ENCODE measurements at regions not wholly inside any gene's neighbourhood (a gene's known extent, or its start where the extent isn't known, plus 50 kb on each side); places are given as distances from the start of the nearest gene placed in this dataset.
"Not testable (repeated sequence)": the region's sequence is repeated elsewhere in the genome, so short reads cannot be mapped to it uniquely, and the experiment has no call there.

DNA sequence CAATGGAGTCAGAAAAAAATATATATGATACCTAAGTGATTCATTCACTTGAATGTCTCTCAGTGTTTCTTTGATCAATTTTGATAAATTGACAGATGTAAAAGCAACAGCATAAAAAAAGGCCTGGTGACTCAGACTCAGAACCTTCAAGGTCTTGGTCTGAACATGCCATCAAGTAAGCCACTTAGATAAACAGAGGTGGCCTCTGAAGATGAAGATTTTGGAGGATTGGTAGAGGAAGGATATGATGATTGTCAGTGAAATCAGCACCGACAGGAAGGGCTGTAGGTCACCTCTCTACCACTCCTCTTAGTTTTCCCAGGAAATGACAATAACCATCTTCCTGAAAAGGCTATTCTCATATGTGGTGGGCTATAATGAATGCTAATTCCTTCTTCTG, 422.8 kb upstream of the EPHA7 start:
- intact Hi-C loops (cut with DNase I), result no loop called here

DNA sequence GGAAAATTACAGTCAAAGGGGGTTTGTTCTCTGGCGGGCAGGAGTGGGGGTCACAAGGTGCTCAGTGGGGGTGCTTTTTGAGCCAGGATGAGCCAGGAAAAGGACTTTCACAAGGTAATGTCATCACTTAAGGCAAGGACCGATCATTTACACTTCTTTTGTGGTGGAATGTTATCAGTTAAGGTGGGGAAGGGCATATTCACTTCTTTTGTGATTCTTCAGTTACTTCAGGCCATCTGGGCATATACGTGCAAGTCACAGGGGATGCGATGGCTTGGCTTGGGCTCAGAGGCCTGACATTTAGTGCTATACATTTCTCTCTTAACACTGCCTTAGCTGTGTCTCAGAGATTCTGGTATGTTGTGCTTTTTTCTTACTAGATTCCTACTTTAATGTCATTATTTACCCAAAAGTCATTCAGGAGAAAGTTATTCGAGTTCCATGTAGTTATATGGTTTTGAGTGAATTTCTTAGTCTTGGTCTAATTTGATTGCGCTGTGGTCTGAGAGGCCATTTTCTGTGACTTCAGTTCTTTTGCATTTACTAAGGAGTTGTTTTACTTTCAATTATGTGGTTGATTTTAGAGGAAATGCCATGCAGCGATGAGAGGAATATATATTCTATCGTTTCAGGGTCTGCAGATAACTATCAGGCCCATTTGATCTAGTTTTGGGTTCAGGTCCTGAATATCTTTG, 416.2 kb upstream of the EPHA7 start:
- 83% methylated on average over 8 of the region's 8 CpGs for WGBS
- H3K9me3 ChIP-seq; H3K4me3 ChIP-seq; H3K4me1 ChIP-seq; H3K27ac ChIP-seq (replicated peaks in 1 of 4); intact Hi-C loops (cut with DNase I); H3K27me3 ChIP-seq; H3K36me3 ChIP-seq; DNase-seq (ENCODE audit: extremely low spot score): not testable (repeated sequence)

More for the DNA sequence above, 422.8 kb upstream of the EPHA7 start:
- no peak for DNase-seq (ENCODE audit: extremely low spot score)
- no peaks in the 10 kb centered on the region for H3K27me3 ChIP-seq
- WGBS, result 69% methylated on average over 1 of the region's 1 CpG
- H3K4me1 ChIP-seq, result no peaks in the 10 kb centered on the region
- H3K4me3 ChIP-seq, result no peak overlapping the region
- TF ChIP-seq POLR2AphosphoS5 (IDR thresholded peaks at IDR 0.05), result no peak
- no peak for TF ChIP-seq EP300 (IDR thresholded peaks at IDR 0.05)
- TF ChIP-seq, protein P1, sequence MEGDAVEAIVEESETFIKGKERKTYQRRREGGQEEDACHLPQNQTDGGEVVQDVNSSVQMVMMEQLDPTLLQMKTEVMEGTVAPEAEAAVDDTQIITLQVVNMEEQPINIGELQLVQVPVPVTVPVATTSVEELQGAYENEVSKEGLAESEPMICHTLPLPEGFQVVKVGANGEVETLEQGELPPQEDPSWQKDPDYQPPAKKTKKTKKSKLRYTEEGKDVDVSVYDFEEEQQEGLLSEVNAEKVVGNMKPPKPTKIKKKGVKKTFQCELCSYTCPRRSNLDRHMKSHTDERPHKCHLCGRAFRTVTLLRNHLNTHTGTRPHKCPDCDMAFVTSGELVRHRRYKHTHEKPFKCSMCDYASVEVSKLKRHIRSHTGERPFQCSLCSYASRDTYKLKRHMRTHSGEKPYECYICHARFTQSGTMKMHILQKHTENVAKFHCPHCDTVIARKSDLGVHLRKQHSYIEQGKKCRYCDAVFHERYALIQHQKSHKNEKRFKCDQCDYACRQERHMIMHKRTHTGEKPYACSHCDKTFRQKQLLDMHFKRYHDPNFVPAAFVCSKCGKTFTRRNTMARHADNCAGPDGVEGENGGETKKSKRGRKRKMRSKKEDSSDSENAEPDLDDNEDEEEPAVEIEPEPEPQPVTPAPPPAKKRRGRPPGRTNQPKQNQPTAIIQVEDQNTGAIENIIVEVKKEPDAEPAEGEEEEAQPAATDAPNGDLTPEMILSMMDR (IDR thresholded peaks at IDR 0.05), result no peak
- TF ChIP-seq POLR2A (IDR thresholded peaks at IDR 0.05; ENCODE audit: low read depth), result no peak
- no peaks in the 10 kb centered on the region for H3K36me3 ChIP-seq
- H3K9me3 ChIP-seq, result no peaks in the 10 kb centered on the region
- no peak overlapping the region for H3K27ac ChIP-seq (replicated peaks in 1 of 4)

DNA sequence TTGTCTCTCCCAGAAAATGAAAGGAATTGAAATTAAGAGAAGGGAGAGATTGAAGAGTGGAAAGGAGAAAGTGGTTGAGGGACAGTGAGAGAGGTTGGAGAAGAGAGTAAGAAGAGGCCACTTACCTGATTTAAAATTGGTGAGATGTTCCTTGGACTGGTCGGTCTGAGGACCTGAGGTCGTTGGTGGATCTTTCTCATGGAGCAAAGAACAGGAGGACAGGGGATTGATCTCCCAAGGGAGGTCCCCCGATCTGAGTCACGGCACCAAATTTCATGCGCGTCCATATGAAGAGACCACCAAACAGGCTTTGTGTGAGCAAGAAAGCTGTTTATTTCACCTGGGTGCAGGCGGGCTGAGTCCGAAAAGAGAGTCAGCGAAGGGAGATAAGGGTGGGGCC, 415.7 kb upstream of the EPHA7 start:
- WGBS, result 77% methylated on average over 9 of the region's 9 CpGs
- H3K9me3 ChIP-seq; H3K4me1 ChIP-seq; DNase-seq (ENCODE audit: extremely low spot score); H3K27me3 ChIP-seq; H3K36me3 ChIP-seq; H3K27ac ChIP-seq (replicated peaks in 1 of 4); H3K4me3 ChIP-seq; intact Hi-C loops (cut with DNase I): not testable (repeated sequence)

DNA sequence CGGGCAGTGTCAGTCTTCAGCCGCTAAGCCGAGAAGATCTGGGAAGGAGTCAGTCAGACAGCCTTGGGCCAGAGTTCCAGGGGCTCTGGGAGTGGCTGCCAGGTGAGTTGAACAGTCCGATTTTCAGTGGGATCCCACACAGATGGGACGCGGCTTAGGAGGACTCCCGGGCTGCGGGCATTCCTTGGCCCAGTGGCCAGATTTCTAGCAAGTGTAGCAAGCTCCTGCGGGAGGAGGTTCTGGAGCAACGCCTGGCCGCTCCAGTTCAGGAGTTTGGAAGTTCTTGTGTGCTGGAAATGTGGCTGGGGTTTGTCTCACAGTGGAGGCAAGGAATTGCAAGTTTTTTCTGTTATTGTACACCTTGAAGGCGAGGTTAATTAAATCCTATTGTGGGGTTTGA, 414.0 kb upstream of the EPHA7 start:
- H3K36me3 ChIP-seq; DNase-seq (ENCODE audit: extremely low spot score); H3K27ac ChIP-seq (replicated peaks in 1 of 4); H3K4me3 ChIP-seq; H3K9me3 ChIP-seq; H3K4me1 ChIP-seq; intact Hi-C loops (cut with DNase I); H3K27me3 ChIP-seq: not testable (repeated sequence)
- 91% methylated on average over 8 of the region's 12 CpGs for WGBS

DNA sequence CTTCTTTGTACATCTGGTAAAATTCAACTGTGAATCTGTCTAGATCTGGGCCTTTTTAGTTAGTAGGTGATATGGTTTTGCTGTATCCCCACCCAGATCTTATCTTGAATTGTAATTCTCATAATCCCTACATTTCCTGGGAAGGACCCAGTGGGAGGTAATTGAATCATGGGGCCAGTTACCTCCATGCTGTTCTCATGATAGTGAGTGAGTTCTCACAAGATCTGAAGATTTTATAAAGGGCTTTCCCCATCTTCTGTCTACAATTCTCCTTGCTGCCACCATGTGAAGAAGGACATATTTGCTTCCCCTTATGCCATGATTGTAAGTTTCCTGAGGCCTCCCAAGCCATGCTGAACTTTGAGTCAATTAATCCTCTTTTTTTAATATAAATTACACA, 410.4 kb upstream of the EPHA7 start:
- H3K4me1 ChIP-seq; DNase-seq (ENCODE audit: extremely low spot score); H3K36me3 ChIP-seq; H3K27ac ChIP-seq (replicated peaks in 1 of 4); intact Hi-C loops (cut with DNase I); H3K27me3 ChIP-seq; H3K9me3 ChIP-seq; H3K4me3 ChIP-seq: not testable (repeated sequence)

DNA sequence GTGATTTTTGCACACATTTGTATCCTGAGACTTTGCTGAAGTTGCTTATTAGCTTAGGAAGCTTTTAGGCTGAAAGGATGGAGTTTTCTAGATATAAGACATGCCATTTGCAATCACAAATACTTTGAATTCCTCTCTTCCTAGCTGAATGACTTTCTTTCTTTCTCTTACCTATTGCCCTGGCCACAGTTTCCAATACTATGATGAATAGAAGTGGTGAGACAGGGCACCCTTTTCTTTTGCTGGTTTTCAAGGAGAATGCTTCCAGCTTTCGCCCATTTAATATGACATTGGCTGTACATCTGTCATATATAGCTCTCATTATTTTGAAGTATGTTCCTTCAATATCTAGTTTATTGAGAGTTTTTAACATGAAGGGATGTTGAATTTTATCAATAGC, 409.6 kb upstream of the EPHA7 start:
- Histone ChIP-seq H3K27me3 (no peaks in the 10 kb centered on the region), H3K4me3 (no peak overlapping the region), H3K9me3 (no peaks in the 10 kb centered on the region), H3K36me3 (no peaks in the 10 kb centered on the region), H3K27ac (replicated peaks in 1 of 4) (no peak overlapping the region), H3K4me1 (no peaks in the 10 kb centered on the region)
- intact Hi-C loops (cut with DNase I), result no loop called here
- TF ChIP-seq POLR2AphosphoS5 (IDR thresholded peaks at IDR 0.05) (no peak), EP300 (IDR thresholded peaks at IDR 0.05) (no peak), POLR2A (IDR thresholded peaks at IDR 0.05; ENCODE audit: low read depth) (no peak)
- TF ChIP-seq, protein P1 (IDR thresholded peaks at IDR 0.05), result no peak
- 95% methylated on average over 1 of the region's 1 CpG for WGBS
- no peak for DNase-seq (ENCODE audit: extremely low spot score)

DNA sequence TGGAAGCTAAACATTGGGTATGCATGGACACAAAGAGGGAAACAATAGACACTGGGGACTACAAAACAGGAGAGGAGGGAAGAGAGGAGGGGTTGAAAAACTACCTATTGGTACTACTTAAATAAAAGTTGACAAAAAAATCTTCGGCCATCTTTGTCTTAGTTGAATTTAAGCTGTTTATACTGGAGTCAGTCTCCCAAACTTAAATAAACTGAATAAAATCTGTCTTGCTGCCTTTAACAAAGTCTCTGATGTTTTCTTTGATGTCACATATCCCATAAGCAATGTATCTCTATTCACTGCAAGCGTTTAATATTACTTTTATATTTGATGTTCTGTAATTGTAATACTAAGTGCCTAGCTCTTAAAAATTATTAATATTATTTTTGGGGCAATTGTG, 409.2 kb upstream of the EPHA7 start:
- no peak overlapping the region for H3K4me3 ChIP-seq
- DNase-seq (ENCODE audit: extremely low spot score), result no peak
- intact Hi-C loops (cut with DNase I), result no loop called here
- 74% methylated on average over 2 of the region's 2 CpGs for WGBS
- H3K9me3 ChIP-seq, result no peaks in the 10 kb centered on the region
- no peak overlapping the region for H3K27ac ChIP-seq (replicated peaks in 1 of 4)
- TF ChIP-seq EP300 (IDR thresholded peaks at IDR 0.05) (no peak), POLR2AphosphoS5 (IDR thresholded peaks at IDR 0.05) (no peak), POLR2A (IDR thresholded peaks at IDR 0.05; ENCODE audit: low read depth) (no peak)
- TF ChIP-seq, protein P1 (IDR thresholded peaks at IDR 0.05), result no peak
- H3K36me3 ChIP-seq, result no peaks in the 10 kb centered on the region
- H3K27me3 ChIP-seq, result no peaks in the 10 kb centered on the region
- no peaks in the 10 kb centered on the region for H3K4me1 ChIP-seq
